SK-N-SH treated with all-trans-retinoic acid at 6 μM for 48 hours (cell line): ENCODE measurements at regions not wholly inside any gene's neighbourhood (a gene's known extent, or its start where the extent isn't known, plus 50 kb on each side); places are given as distances from the start of the nearest gene placed in this dataset.

Source experiments
- BACH2 ChIP-seq: fragments of 250-450 bp; sonication (Bioruptor Pico); IDR thresholded peaks from 2 replicates; pipeline ENCODE4 v1.9.0; 2021; ENCODE audit warnings: mild to moderate bottlenecking, borderline replicate concordance
- ESRRG ChIP-seq: fragments of 250-450 bp; sonication (Bioruptor Pico); IDR thresholded peaks from 2 replicates; pipeline ENCODE4 v1.6.1; 2021; ENCODE audit warnings: mild to moderate bottlenecking
- ISL1 ChIP-seq: fragments of 250-450 bp; sonication (Bioruptor Pico); IDR thresholded peaks from 2 replicates; pipeline ENCODE4 v2.1.2; 2022; ENCODE audit warnings: mild to moderate bottlenecking, moderate library complexity
- PPARA ChIP-seq: fragments of 250-450 bp; sonication (Bioruptor Pico); IDR thresholded peaks from 2 replicates; pipeline ENCODE4 v1.5.0; 2020; ENCODE audit warnings: mild to moderate bottlenecking, borderline replicate concordance
- TOX ChIP-seq: fragments of 250-450 bp; sonication (Bioruptor Pico); IDR thresholded peaks from 2 replicates; pipeline ENCODE4 v1.8.0; 2021; ENCODE audit warnings: mild to moderate bottlenecking, moderate library complexity, borderline replicate concordance
- ZC3H10 ChIP-seq: fragments of 250-450 bp; sonication (Bioruptor Pico); IDR thresholded peaks from 2 replicates; pipeline ENCODE4 v1.5.1; 2021; ENCODE audit warnings: mild to moderate bottlenecking, moderate library complexity
- ZFP30 ChIP-seq: fragments of 450-650 bp; formaldehyde crosslinking; IDR thresholded peaks from 2 replicates; pipeline ENCODE4 v1.5.0; 2022; ENCODE audit warnings: mild to moderate bottlenecking, moderate library complexity
- TF ChIP-seq, protein P1 (sequence below): fragments of 250-450 bp; sonication (Bioruptor Pico); IDR thresholded peaks from 2 replicates; pipeline ENCODE4 v1.5.1; 2020; ENCODE audit warnings: low read depth, mild to moderate bottlenecking, moderate library complexity
- TF ChIP-seq, protein P2 (sequence below): fragments of 250-450 bp; sonication (Bioruptor Pico); IDR thresholded peaks from 2 replicates; pipeline ENCODE4 v1.8.0; 2020; ENCODE audit warnings: mild to moderate bottlenecking, moderate library complexity, borderline replicate concordance

DNA sequence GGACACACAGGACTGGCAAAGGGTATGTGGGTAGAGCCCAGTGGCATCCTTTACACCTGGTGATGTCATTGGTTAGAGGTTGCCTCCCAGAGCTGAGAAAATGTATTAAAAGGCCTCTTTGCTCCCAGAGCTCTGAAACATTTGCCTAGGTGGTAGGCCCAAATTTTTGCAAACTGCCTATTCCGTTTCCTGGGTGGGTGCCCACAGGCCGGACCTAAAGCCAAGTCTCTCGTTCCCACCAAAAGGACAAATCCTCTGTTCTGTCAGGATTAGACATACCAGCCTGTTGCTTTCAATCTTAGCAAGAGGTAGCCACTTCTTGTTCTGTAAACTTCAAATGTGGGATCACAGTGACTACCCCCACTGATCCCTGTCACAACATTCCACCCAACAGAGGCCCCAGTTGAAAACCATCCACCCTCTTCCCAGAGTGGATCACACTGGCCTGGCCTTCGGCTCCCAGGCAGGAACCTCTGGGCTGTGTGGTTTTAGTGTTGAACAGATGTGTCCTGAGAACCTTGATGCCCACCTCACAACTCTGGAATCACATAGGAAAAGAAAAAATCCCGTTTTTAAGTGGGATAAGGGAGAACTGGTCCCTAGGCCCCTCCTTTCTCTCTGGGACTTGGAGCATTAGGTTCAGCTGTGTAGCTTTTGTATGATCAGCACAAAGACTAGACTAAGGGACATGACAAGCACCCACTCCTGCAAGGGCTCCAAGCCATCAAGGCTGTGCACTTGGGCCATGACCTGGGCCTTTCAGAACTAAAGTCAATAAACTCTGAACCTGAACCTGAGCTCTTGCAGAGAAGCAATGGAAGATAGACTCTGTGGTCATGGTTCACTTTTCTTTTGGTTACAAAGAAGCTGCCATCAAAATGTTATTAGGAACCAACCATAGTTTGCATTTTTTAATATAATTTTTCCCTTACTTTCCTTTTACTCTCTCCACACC lies 211.3 kb downstream of the CYP26B1 start:
- TF ChIP-seq ZC3H10 (CRISPR knock-in tag) (no peak), ESRRG (CRISPR knock-in tag) (no peak), BACH2 (CRISPR knock-in tag) (no peak), TOX (CRISPR knock-in tag) (no peak), ISL1 (CRISPR knock-in tag) (no peak), PPARA (CRISPR knock-in tag) (no peak), ZFP30 (CRISPR knock-in tag) (no peak)
- TF ChIP-seq, protein P1, sequence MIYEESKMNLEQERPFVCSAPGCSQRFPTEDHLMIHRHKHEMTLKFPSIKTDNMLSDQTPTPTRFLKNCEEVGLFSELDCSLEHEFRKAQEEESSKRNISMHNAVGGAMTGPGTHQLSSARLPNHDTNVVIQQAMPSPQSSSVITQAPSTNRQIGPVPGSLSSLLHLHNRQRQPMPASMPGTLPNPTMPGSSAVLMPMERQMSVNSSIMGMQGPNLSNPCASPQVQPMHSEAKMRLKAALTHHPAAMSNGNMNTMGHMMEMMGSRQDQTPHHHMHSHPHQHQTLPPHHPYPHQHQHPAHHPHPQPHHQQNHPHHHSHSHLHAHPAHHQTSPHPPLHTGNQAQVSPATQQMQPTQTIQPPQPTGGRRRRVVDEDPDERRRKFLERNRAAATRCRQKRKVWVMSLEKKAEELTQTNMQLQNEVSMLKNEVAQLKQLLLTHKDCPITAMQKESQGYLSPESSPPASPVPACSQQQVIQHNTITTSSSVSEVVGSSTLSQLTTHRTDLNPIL (CRISPR knock-in tag): no peak
- TF ChIP-seq, protein P2, sequence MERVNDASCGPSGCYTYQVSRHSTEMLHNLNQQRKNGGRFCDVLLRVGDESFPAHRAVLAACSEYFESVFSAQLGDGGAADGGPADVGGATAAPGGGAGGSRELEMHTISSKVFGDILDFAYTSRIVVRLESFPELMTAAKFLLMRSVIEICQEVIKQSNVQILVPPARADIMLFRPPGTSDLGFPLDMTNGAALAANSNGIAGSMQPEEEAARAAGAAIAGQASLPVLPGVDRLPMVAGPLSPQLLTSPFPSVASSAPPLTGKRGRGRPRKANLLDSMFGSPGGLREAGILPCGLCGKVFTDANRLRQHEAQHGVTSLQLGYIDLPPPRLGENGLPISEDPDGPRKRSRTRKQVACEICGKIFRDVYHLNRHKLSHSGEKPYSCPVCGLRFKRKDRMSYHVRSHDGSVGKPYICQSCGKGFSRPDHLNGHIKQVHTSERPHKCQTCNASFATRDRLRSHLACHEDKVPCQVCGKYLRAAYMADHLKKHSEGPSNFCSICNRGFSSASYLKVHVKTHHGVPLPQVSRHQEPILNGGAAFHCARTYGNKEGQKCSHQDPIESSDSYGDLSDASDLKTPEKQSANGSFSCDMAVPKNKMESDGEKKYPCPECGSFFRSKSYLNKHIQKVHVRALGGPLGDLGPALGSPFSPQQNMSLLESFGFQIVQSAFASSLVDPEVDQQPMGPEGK: no peak
